Erythroblast (primary cell): ENCODE measurements at regions not wholly inside any gene's neighbourhood (a gene's known extent, or its start where the extent isn't known, plus 50 kb on each side); places are given as distances from the start of the nearest gene placed in this dataset.

Experiments used
- GATA1 ChIP-seq: IDR thresholded peaks from 2 replicates; pipeline ENCODE4 v1.6.1; 2011; ENCODE audit warnings: low read depth, mild to moderate bottlenecking, control low read depth, low read length, moderate library complexity
- POLR2A ChIP-seq: IDR thresholded peaks from 2 replicates; pipeline ENCODE4 v1.6.1; 2011; ENCODE audit warnings: mild to moderate bottlenecking, low read length

DNA sequence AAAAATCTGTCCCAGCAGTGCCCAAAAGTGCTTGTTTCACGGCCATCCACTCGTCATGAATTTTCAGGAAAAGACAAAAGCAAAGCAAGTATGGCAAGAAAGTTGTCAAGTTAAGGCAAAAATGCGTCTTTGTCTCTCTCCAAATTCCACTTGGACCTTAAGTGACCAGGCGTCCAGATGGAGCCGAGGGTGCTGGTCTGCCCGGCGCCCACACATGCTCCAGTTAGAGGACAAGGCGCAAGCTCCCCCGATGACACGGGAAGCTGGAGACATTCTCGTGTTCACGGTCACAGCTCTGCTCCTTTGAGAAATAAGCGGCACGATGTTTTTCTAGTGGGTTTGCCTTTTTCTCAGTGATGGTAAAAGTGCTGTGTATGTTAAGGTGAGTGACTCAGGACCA lies 219.0 kb downstream of the BRD1 start:
- no peak for TF ChIP-seq POLR2A
- no peak for TF ChIP-seq GATA1
